OCI-LY3 (cell line): ENCODE measurements at regions not wholly inside any gene's neighbourhood (a gene's known extent, or its start where the extent isn't known, plus 50 kb on each side); places are given as distances from the start of the nearest gene placed in this dataset.

Experiments
- CTCF ChIP-seq: fragments of 200-600, 300-600 bp; sonication (generic); IDR thresholded peaks from 2 replicates; pipeline ENCODE4 v1.5.1; 2014; ENCODE audit warnings: antibody characterized with exemption, low read length, low read depth
- EZH2phosphoT487 ChIP-seq: fragments of 200-600 bp; shearing (Covaris generic); IDR thresholded peaks from 2 replicates; pipeline ENCODE4 v1.6.1; 2018; ENCODE audit warnings: antibody characterized with exemption, mixed run types, low read depth

- TF ChIP-seq CTCF: no peak
- TF ChIP-seq EZH2phosphoT487: no peak
Observed at GRCh38 chr6:54463354-54464024, 155.2 kb downstream of the TINAG start.
